IPS DF 19.7 (cell line): ENCODE measurements at regions not wholly inside any gene's neighbourhood (a gene's known extent, or its start where the extent isn't known, plus 50 kb on each side); places are given as distances from the start of the nearest gene placed in this dataset.

Experiments used
- DNase-seq: peaks from one replicate; pipeline ENCODE4 v3.0.0-alpha.2; 2013; ENCODE audit warnings: low read depth, low spot score

DNA sequence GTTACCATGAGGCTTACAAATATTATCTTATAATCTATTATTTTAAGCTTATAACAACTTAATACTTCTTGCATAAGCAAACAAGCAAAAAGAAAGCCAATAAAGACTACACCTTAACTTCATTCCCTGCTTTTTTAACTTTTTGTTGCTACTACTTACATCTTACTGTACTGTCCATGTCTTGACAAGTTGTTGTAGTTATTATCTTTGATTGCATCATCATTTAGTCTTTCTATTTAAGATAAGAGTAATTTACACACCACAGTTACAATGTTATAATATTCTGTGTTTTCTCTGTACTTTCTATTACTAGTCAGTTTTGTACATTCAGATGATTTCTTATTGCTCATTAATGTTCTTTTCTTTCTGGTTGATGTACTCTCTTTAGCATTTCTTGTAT is 346.6 kb downstream of the SMARCA1 start:
- DNase-seq, result no peak

DNA sequence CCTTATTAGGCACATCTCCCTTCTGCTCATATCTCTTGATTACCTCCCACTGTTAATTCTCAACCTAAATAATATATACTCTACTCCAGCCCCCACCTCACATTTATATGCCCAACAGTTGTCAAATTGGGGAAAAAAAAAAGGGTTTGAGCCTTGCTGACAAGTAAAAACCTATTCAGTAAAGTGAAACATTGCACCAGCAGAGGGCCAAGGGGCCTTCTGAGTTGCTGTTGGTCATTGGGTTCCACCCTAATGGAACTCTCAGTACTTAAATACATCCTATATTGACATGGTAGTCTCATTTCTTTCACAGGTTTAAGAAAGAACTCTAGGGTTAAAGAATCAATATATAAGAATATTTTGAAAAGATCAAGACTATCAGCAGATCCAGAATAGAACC is 362.2 kb downstream of the SMARCA1 start:
- no peak for DNase-seq

DNA sequence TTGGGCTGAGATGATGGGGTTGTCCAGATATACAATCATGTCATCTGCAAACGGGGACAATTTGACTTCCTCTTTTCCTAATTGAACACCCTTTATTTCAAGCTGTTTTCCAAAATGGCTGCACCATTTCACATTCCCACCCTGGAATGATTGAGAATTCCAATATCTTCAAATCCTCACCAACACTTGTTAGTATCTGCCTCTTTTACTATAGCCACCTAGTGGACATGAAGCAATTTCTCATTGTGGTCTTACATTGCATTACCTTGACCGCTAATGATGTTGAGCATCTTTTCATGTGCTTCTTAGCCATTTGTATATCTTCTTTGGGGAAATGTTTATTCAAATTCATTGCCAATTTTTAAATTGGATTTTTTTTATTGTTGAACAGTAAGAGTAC is 364.8 kb downstream of the SMARCA1 start:
- DNase-seq, result no peak

DNA sequence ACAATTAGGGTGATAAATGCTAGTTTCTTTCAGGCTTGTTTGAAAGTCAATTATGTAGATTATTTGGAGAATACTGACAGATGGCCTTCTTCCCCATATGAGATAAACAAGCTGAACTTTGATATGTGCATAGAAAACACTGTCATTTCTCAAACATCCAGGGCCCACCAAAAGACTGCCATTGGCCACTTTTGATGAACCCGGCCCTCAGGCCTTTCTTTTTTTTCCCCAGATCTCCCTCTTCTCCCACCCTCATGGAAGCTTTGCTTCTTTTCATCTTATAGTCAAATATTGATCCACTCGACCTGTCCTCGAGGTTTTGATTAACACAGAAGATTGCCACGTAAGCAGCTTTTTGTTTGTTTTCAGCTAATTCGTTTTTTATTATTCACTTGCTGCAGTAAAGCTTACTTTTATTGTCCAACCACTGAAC is 377.4 kb downstream of the SMARCA1 start:
- DNase-seq, result no peak

DNA sequence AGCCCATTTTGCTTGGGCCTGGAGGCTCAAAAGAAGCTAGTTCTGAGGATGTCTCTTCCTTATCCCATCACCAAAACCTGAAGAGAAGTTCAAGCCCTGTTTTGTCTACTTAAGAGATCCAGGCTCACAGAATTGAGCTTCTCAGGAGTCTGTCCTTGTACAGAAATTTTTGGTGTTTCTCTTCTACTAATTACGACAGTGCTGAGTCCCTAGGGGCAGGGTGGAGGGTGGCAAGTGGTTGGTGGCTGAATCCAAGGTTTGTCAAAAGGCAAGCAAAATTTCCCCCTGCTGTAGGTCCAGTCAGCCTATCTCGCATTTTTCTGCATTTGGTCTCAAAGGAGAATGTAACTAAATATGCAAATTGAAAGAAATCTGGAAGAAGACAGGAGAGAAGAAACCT is 377.9 kb downstream of the SMARCA1 start:
- no peak for DNase-seq

DNA sequence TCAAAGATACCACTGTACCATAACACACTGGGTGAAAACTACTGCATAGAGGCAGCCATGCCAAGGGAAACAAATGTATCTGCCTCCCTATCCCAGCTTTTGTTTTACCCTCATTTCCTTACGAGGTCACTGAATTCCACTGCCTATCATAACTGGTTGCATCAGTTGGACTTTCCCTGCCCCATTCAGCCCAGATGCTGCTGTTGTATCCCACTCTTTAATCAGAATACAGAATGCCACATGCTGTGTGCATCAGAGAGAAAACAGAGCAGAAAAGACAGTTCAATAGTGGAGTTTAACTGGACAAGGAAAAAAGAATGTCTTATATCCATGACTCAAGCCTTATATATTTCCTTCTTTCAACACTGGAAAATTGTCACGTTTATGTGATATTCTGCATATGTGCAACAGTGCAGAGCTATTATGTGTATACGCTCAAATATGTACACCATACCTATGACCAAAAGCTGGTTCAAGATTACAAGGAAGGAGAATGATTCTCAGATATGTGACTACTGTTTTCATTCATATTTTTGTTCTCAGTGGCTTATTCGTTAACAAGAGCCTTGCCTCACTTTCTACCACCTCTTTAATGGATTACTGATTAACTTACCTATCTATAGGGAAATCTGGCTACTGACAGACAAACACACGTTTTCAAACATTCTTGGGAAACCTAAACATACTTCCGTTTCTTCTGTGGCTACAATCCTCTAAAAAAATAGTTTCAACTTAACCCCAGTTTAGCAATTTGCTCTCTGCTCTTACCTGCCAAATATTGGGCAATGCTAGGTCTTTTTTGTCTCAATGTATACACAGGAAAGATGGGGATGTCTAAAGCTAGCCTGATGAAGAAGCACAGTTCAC is 378.9 kb downstream of the SMARCA1 start:
- no peak for DNase-seq

DNA sequence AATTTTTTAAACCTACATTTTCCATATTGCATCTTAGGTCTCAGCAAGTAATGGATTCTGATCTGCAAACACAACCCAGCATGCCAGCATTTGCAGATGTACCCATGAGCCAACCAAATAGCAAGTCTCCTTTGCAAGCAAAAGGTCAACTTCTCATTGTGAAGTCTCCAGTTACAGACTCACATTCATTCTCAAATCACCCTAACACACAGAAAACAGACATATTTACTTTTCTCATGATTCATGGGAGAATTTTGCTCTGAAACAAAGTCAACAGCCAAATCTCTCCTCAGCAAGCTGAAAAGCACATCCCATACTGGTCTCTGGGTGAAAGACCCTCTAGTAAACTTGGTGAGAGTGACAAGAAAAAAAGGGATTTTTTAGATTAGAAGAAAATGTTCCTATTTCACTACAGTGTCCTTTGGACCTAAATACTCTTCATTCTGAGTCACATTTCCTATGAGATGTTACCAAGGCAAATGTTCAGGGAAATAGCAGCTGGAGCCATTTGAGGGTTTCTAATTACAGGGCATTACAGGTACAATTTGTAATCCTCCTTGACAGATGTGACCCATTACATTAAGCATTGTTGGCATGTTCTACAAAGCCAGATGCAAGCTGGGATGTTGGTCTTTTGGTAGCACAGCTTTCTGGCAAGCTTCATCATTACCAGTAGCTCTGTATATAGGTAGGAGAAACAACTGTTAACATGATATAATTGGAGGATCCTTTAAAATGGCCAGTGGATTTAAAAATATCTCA is 383.3 kb downstream of the SMARCA1 start:
- DNase-seq, result no peak

DNA sequence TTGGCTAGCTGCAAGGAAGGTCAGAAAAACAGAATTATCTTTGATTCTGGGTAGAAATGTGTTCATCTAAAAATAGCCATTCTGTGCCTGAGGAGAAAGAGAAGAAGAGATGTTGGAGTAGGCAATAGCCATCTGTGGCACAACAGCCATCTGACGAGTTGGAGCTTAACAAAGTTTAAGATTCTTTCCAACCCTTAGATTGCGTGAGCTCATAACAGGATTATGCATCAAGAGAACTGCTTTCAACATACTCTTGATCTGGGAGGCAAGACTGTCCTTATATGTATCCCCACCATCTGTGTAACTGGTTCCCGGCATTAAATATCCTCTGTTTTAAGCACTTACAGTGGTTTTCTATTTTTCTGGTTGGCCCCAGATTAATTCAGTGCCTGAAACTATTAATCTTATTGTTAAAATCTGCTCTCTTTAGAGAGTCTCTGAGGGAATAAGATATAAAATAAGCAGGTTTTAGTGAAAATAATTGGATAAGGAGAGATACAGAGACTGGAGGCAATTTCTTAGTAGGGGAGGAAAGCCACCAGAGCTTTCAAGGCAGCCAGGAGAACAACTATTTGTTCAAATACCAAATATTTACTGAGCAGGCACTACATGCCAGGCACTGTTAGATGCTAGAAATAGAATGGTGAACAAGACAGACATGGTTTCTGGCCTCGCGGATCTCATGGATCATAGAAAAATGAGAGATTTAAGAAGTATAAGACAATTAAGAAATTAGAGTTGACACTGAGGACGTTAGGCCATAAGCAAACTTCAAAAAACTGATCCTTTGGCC is 398.0 kb downstream of the SMARCA1 start:
- no peak for DNase-seq

DNA sequence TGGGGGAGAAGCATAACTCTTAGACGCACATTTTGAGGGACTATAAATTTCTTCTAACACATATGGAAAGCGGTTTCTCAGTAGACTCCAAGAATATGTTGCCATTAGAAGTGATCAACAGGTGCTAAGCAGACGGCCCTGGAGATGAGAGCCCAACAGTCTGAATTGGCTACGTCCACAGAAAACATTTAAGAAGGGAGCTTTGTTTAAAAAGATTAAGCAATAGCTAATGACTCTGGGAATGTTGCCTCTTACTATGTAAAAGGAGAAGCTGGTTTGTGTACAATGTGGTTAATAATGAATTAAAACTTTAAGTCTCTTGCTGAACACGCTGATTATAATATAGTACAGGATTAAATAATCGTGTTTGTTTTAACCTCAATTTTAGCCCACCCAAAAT is 399.5 kb downstream of the SMARCA1 start:
- no peak for DNase-seq

DNA sequence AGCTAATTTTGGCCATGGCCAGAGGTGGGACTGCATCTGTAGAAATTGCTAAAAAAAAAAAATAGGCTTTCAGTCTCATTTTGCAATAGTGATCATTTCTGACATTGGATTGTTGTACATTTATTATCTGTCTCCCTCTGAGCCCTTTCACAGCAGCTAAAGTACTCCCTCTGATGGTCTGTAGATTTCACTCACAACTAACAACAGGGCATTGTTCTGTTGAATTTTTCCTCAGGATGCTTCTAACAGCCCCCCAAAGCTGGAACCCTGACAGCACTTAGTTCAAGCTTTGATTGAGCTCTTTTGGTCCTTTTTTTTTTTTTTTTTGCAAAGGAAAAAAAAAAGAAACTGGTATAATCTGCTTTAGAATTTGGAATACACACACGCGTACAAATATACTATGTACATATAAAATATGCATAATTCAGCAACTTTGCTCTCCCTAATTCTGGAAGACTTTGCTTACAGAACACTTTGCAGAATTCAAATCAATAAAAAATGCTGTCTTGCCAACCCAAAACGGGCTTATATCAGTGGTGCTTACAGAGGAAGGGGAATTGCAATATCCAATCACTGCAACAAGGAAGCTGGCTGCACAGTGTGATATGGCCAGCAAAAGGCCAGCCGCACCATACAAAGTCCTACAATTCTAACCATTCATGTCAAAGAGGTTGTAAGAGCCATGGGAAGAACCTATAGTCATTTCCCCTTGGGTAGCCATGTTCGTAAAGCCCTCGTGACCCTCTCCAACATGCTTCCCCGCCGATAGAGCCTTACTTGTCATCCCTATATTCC is 406.4 kb downstream of the SMARCA1 start:
- DNase-seq, result no peak

DNA sequence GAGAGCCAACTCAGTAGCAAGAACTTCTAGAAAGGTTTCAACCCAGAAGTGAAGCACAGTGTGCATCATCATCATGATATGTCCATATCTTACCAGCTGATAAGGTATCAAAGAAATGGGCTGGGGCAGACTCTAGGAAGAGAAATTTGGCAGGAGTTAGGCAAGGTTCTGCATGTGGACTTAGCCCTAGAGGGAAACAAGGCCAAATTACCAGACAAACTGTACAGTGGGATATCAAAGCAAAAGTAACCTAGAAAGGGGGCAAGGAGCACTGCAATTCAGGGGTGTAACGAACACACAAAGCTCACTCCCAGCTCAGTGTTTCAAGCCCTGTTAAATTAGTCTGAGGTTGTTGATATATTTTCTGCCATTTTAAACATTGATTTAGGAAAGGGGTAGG is 407.4 kb downstream of the SMARCA1 start:
- no peak for DNase-seq

DNA sequence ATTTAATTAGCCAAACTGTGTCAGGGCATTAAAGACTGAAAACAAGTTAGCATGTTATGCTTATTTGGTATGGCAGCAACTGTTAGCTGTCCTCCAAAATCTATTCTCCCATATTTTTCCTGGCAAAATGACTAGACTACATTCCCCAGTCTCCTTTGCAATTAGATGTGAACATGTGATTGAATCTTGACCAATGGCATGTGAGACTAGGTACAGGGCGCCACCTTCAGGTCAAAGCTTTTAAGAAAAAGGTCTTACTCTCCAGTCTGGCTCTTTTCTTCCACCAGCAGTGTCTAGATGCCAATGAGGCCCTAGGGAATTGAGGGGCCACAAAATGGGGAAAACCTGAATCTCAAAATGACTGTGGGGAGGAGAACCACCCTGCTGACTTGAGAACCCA is 408.2 kb downstream of the SMARCA1 start:
- DNase-seq, result no peak

DNA sequence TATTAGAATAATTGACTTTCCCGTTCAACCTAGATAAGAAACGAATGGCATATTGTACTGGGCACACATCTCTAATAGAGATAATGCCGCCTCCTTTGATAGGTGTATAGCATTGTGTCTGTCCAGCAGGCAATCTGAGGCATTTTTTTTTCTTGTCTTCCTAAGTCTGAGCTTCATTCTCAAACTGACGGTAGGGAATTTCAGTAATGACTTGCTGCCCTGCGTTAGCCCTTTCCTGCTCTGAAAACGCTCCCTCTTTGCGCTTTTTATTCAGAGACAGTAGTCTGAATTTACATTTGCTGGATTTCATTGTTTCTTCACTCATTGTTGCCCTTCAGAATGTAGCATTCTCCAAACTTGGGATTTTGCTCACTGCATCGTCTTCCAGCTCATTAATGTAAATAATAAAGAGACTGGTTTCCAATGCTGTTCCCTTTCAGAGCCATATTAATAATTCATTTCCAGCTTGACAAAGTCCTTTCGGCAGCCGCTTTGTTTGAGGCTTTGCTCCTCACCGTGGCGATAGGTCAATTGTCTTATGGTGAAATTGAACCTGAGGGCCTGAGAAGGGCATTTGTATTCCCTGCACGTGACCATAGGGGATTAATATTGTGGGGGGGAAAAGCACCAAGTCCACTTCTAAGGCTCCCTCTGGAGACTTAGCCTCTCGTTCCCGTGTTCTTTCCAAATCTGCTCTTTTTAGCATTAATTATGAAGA is 412.1 kb downstream of the SMARCA1 start:
- no peak for DNase-seq

DNA sequence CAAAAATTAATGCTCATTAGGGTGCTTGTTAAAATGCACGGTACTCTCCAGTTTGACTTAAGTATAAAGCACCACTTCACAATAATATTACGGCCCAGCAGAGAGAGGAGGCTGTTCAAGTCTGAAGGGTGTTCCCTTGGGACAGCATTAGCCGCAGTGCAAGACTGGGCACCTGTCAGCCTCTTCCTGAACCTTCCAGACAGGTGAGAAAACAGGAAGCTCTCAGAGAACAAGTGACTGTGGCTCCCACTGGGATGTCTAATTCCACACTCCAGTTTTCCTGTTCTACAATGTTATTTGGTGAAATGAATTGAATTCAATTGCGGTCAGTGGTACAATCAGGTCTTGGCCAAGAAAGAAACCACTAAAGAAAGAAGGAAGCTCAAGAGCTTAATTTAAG is 414.4 kb downstream of the SMARCA1 start:
- no peak for DNase-seq

DNA sequence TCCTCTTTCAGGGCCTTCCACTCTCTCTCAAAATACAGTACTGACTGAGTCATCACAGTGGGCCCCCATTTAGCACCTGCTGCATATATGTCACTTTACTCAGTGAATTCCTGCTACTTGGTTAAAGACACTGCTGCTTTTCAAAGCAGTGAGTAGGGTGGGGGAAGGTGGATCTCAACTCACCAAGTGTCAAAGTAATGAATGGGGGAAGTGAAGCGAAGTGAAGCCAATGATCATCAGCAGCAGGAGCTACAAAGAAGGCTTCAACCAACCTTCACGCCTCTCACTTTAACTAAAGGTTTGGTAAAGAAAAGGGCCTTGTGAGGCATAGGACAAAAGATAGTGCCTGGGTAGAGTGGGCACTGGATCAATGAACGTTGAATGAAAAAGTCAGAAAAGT is 424.1 kb downstream of the SMARCA1 start:
- no peak for DNase-seq

DNA sequence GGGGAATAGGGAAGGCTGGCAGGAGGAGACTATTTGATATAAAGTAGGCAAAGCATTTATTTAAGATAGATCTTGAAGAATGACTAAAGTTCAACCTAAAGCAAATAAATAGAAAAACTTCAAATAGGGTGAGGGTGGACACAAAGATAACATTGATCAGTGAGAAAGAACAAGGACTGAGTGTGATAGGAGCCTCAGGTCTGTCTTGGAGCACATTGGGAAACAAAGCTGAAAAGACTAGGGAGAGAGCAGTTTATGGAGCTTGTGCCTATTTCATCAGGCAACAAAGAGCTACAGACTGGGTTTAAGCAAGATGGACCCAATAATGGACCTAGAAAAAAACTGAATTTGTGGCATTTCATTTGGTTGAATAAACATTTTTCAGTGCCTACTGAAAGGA is 425.6 kb downstream of the SMARCA1 start:
- DNase-seq, result no peak

DNA sequence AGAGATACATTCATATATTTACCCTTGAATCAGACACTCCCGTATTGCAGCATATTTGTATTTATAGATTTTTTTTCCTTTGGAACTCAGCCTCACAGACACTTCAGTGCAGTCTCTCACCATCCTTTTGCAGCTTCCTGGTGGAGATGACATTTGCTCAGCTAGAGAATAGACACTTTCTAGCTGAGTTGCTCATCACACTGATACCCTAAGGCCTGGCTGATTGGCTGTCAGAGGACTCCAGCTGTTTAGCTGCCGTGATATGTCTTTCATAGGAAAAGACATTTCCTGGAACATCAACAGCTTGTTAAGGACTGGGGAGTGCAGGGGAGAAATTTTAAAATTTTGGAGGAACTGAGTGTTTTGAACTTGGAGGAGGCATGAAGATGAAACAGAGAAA is 429.6 kb downstream of the SMARCA1 start:
- DNase-seq, result no peak

DNA sequence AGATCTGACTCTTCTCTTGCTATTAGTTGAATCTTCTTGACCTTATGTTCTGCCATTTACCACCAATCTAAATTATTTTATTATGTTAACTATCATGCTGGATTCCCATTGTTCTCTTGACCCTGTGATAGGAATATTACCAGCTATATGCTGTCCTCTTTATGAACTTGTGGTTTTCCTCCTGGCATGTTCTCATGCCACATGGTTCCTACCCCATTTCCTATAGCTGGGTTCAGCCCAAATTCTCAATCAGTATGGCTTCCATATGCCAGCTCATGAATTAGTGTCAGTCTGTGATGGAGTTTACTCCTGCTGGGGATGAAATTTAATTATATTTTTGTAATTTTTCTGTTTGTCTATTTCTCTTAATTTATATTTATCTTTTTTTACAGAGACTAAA is 430.5 kb downstream of the SMARCA1 start:
- DNase-seq, result no peak

DNA sequence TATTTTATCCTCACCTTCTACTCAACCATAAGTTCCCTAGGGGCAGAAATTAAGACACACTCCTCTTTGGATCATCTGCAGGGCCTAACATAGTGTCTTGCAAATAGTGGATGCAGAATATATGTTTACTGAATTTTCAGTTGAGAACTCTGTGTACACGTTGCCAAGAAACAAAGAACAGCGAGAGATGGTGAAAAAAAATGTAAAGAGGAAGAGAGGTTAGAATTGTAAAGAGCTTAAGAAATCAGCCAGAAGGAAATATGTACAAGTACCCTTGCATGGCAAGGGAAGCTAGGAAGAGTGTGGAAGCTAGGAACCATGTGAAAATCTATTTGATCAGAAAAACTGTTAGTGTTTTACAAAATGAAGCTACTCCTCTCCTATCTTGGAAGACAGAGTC is 431.0 kb downstream of the SMARCA1 start:
- no peak for DNase-seq

DNA sequence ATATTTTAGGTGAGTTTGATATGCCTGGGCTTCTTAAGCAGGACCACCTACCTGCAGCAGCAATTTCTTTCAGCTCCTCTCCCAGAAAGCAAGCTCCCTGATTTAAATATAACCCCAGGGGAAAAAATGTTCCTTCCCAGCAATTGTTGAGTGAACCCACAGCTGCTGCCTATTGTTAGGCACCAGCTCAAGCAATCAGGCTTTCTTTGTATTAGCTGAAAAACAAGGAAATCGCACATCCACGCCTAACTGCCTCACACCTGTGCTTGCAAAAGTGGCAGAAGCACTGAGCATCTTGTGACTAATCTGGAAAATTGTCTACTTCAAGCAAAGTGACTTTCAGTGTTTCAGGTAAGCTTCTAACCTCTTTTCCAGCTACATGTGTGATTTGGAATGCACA is 432.2 kb downstream of the SMARCA1 start:
- DNase-seq, result peak; percentile 47

DNA sequence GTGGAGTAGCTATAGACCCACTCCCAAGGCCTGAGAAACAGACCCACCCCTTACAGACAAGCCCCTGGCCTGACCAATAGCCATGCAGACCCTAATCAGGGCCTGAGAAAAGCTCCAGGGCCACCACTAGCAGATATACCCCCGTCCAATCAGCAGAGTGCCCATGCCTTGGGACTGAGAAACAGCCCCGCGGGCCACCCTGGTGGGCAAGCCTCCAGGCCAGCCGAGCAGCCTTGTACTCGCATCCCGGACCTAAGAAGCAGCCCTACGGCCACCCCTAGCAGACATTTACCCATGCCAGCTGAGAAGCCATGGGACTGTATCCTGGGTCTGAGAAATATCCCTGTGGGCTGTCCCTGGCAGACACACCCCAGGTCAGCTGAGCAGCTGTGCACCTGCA is 436.5 kb downstream of the SMARCA1 start:
- no peak for DNase-seq
